PC-9 (cell line): ENCODE measurements at regions not wholly inside any gene's neighbourhood (a gene's known extent, or its start where the extent isn't known, plus 50 kb on each side); places are given as distances from the start of the nearest gene placed in this dataset.

Experiments used
- CTCF ChIP-seq: fragments of 200-600 bp; sonication (generic); conservative IDR thresholded peaks from 2 replicates; pipeline ENCODE4 v1.6.1; 2017; ENCODE audit warnings: mixed run types, antibody characterized with exemption, mild to moderate bottlenecking, moderate library complexity
- EZH2 ChIP-seq: fragments of 200-600 bp; sonication (generic); IDR thresholded peaks from 2 replicates; pipeline ENCODE4 v1.8.0; 2017; ENCODE audit warnings: antibody characterized with exemption, low read depth

GRCh38 chr6:120354452-120355098, 979.7 kb downstream of the TBC1D32 start:
- TF ChIP-seq CTCF (no peak), EZH2 (no peak)
